SK-N-SH (cell line): ENCODE measurements at regions not wholly inside any gene's neighbourhood (a gene's known extent, or its start where the extent isn't known, plus 50 kb on each side); places are given as distances from the start of the nearest gene placed in this dataset.

ENCODE experiments used
- CTCF ChIA-PET: fragments of 300-600, 350-600 bp; formaldehyde crosslinking; extraction: SDS; loops from one replicate; lab custom pipeline; 2021; lab: Yijun Ruan, JAX
- POLR2A ChIA-PET: fragments of 350-600 bp; sonication (Branson Sonifier 250); formaldehyde crosslinking; extraction: SDS; loops from one replicate; lab custom pipeline; 2020; ENCODE audit warnings: antibody characterized with exemption, inconsistent platforms; lab: Yijun Ruan, JAX
- DNase-seq: peaks from one replicate; pipeline ENCODE4 v3.0.0; 2012
- H2AFZ ChIP-seq: fragments of 200-600 bp; sonication (generic); 2 replicates; pipeline ENCODE4 v1.8.1; 2016; ENCODE audit warnings: antibody characterized with exemption, mild to moderate bottlenecking, low read depth
- H3F3A ChIP-seq: fragments of 200-600 bp; sonication (generic); replicated peaks from 2 replicates; pipeline ENCODE3; 2016; ENCODE audit warnings: antibody characterized with exemption, mild to moderate bottlenecking; ENCODE audit not compliant: insufficient read depth
- H3K27ac ChIP-seq, 2 experiments: fragments of 200-500 bp in 1 of 2; fragments of 200-600 bp in 1 of 2; sonication (Bioruptor generic) in 1 of 2; sonication (generic), shearing (Covaris generic) in 1 of 2; 2 replicates each; pipeline versions ENCODE4 v1.5.1 to v1.6.1; 2014 to 2016; ENCODE audit warnings: low read depth in 2 of 2, inconsistent platforms in 1 of 2, low read length in 1 of 2, mild to moderate bottlenecking in 1 of 2, mixed read lengths in 1 of 2
- H3K27me3 ChIP-seq: fragments of 200-600 bp; sonication (generic), shearing (Covaris generic); 2 replicates; pipeline ENCODE4 v1.6.1; 2016; ENCODE audit warnings: mixed run types; ENCODE audit not compliant: insufficient read depth
- H3K36me3 ChIP-seq, 2 experiments: fragments of 200-500 bp in 1 of 2; fragments of 200-600 bp in 1 of 2; sonication (Bioruptor generic) in 1 of 2; sonication (generic) in 1 of 2; replicated peaks in 1 of 2; 2 replicates each; pipeline versions ENCODE3 to v1.5.1; 2014 to 2016; ENCODE audit warnings: low read length in 1 of 2, mild to moderate bottlenecking in 1 of 2; ENCODE audit not compliant: insufficient read depth in 2 of 2, control insufficient read depth in 1 of 2
- H3K4me1 ChIP-seq, 2 experiments: fragments of 200-500 bp in 1 of 2; fragments of 200-600 bp in 1 of 2; sonication (Bioruptor generic) in 1 of 2; sonication (generic), shearing (Covaris generic) in 1 of 2; 2 replicates each; pipeline versions ENCODE4 v1.5.1 to v1.6.1; 2014 to 2016; ENCODE audit warnings: low read depth in 1 of 2, low read length in 1 of 2, mixed run types in 1 of 2; ENCODE audit not compliant: insufficient read depth in 2 of 2, control insufficient read depth in 1 of 2
- H3K4me2 ChIP-seq: fragments of 200-600 bp; sonication (generic), shearing (Covaris generic); 2 replicates; pipeline ENCODE4 v1.6.1; 2017; ENCODE audit warnings: mixed run types
- H3K4me3 ChIP-seq, 2 experiments: fragments of 200-500 bp in 1 of 2; fragments of 200-600 bp in 1 of 2; sonication (Bioruptor generic) in 1 of 2; sonication (generic), shearing (Covaris generic) in 1 of 2; 2 replicates each; pipeline versions ENCODE4 v1.5.1 to v1.8.1; 2014 to 2016; ENCODE audit warnings: low read depth in 2 of 2, inconsistent platforms in 1 of 2, low read length in 1 of 2, mild to moderate bottlenecking in 1 of 2, mixed read lengths in 1 of 2, moderate library complexity in 1 of 2
- H3K79me2 ChIP-seq: fragments of 200-600 bp; sonication (generic); 2 replicates; pipeline ENCODE4 v1.8.1; 2017; ENCODE audit warnings: mild to moderate bottlenecking; ENCODE audit not compliant: insufficient read depth
- H3K9ac ChIP-seq: fragments of 200-600 bp; sonication (generic); 2 replicates; pipeline ENCODE4 v1.6.1; 2017; ENCODE audit warnings: mixed run types
- H3K9me2 ChIP-seq: fragments of 200-600 bp; sonication (generic); 2 replicates; pipeline ENCODE4 v1.6.1; 2017; ENCODE audit warnings: mixed run types
- H3K9me3 ChIP-seq: fragments of 200-600 bp; sonication (generic); 2 replicates; pipeline ENCODE4 v1.6.1; 2017; ENCODE audit warnings: mixed run types, mild to moderate bottlenecking, moderate library complexity
- H4K20me1 ChIP-seq: fragments of 200-600 bp; sonication (generic); 2 replicates; pipeline ENCODE4 v1.6.1; 2017; ENCODE audit warnings: mild to moderate bottlenecking, mixed run types; ENCODE audit not compliant: insufficient read depth
- CHD2 ChIP-seq: fragments of 150-350 bp; IDR thresholded peaks from 2 replicates; pipeline ENCODE4 v1.6.1; 2018; ENCODE audit warnings: low read length; ENCODE audit not compliant: partially characterized antibody
- EZH2phosphoT487 ChIP-seq: fragments of 200-600 bp; sonication (generic); IDR thresholded peaks from 2 replicates; pipeline ENCODE4 v1.6.1; 2017; ENCODE audit warnings: low read depth, mixed run types, mild to moderate bottlenecking, antibody characterized with exemption, moderate library complexity, borderline replicate concordance
- FOXJ3 ChIP-seq: sonication (generic); formaldehyde crosslinking; IDR thresholded peaks from 2 replicates; pipeline ENCODE4 v1.5.1; 2020; ENCODE audit warnings: mild to moderate bottlenecking, missing genetic modification reagents
- FOXM1 ChIP-seq: IDR thresholded peaks from 2 replicates; pipeline ENCODE4 v1.4.0; 2012; ENCODE audit warnings: low read depth, mild to moderate bottlenecking
- GABPA ChIP-seq: IDR thresholded peaks from 2 replicates; pipeline ENCODE4 v1.4.0; 2012; ENCODE audit warnings: low read depth, mild to moderate bottlenecking
- GATA2 ChIP-seq: sonication (generic); formaldehyde crosslinking; IDR thresholded peaks from 2 replicates; pipeline ENCODE4 v1.5.0; 2020; ENCODE audit warnings: mild to moderate bottlenecking, missing genetic modification reagents
- JUND ChIP-seq: IDR thresholded peaks from 2 replicates; pipeline ENCODE4 v1.4.0; 2012
- NRF1 ChIP-seq: IDR thresholded peaks from 2 replicates; pipeline ENCODE4 v1.6.1; 2012; ENCODE audit warnings: low read depth, mild to moderate bottlenecking, low read length
- POLR2AphosphoS5 ChIP-seq: IDR thresholded peaks from 2 replicates; pipeline ENCODE4 v1.6.1; 2012; ENCODE audit warnings: low read depth, low read length
- RCOR1 ChIP-seq: fragments of 150-350 bp; IDR thresholded peaks from 2 replicates; pipeline ENCODE4 v1.6.1; 2017; ENCODE audit warnings: antibody characterized with exemption, low read length
- RXRA ChIP-seq: IDR thresholded peaks from 2 replicates; pipeline ENCODE4 v1.4.0; 2012; ENCODE audit warnings: low read depth, mild to moderate bottlenecking, borderline replicate concordance
- SIN3A ChIP-seq: IDR thresholded peaks from 2 replicates; pipeline ENCODE4 v1.6.1; 2012; ENCODE audit warnings: low read depth, mild to moderate bottlenecking, low read length, moderate library complexity, borderline replicate concordance
- TCF12 ChIP-seq: IDR thresholded peaks from 2 replicates; pipeline ENCODE4 v1.4.0; 2012
- YY1 ChIP-seq: IDR thresholded peaks from 2 replicates; pipeline ENCODE4 v1.4.0; 2012; ENCODE audit warnings: low read depth, mild to moderate bottlenecking
- WGBS: methylation state at CpG from one replicate; pipeline ENCODE4 v1.1.6; 2017; ENCODE audit warnings: low lambda C conversion rate; 5-methylcytosine and 5-hydroxymethylcytosine counted together
- TF ChIP-seq, protein P1 (sequence below): fragments of 200-600 bp; sonication (generic); IDR thresholded peaks from 2 replicates; pipeline ENCODE4 v1.6.1; 2017; ENCODE audit warnings: antibody characterized with exemption, mild to moderate bottlenecking, moderate library complexity
- TF ChIP-seq, protein P2 (sequence below): IDR thresholded peaks from 2 replicates; pipeline ENCODE4 v1.4.0; 2012; ENCODE audit warnings: low read depth
- TF ChIP-seq, protein P3 (sequence below): IDR thresholded peaks from 2 replicates; pipeline ENCODE4 v1.6.1; 2012; ENCODE audit warnings: mild to moderate bottlenecking, low read depth, low read length, moderate library complexity
- TF ChIP-seq, protein P4 (sequence below): IDR thresholded peaks from 2 replicates; pipeline ENCODE4 v1.4.0; 2012; ENCODE audit warnings: low read depth, borderline replicate concordance

DNA sequence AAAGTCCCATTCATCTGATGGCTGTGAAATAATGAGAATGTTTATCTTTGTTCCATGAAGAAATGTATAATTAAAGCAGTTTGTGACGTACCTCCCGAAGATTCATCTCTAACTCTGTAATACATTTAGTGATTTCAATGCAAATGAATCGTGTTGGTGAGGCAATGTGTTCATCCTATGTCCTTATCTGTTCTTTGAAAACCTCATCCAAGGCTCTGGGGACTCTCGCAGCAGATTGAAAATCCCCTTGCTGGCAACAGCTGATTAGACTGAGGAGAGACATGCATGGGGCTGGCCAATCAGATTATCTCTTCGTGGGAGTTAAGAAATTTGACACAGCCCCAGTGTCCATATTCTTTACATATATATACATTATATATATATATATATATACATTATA, 1095.4 kb upstream of the EEF2KMT start:
- H3K4me1 ChIP-seq: no peaks in the 10 kb centered on the region
- POLR2A ChIA-PET: no interaction called here
- no peak overlapping the region for H2AFZ ChIP-seq
- DNase-seq: no peak
- H3K9ac ChIP-seq: no peak overlapping the region
- H3K9me3 ChIP-seq: no peaks in the 10 kb centered on the region
- no peak overlapping the region for H3K4me3 ChIP-seq
- no peaks in the 10 kb centered on the region for H4K20me1 ChIP-seq
- H3K79me2 ChIP-seq: no peaks in the 10 kb centered on the region
- no peak for TF ChIP-seq RXRA
- no peak for TF ChIP-seq YY1
- TF ChIP-seq, protein P1, sequence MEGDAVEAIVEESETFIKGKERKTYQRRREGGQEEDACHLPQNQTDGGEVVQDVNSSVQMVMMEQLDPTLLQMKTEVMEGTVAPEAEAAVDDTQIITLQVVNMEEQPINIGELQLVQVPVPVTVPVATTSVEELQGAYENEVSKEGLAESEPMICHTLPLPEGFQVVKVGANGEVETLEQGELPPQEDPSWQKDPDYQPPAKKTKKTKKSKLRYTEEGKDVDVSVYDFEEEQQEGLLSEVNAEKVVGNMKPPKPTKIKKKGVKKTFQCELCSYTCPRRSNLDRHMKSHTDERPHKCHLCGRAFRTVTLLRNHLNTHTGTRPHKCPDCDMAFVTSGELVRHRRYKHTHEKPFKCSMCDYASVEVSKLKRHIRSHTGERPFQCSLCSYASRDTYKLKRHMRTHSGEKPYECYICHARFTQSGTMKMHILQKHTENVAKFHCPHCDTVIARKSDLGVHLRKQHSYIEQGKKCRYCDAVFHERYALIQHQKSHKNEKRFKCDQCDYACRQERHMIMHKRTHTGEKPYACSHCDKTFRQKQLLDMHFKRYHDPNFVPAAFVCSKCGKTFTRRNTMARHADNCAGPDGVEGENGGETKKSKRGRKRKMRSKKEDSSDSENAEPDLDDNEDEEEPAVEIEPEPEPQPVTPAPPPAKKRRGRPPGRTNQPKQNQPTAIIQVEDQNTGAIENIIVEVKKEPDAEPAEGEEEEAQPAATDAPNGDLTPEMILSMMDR: no peak
- TF ChIP-seq NRF1: no peak
- no peak for TF ChIP-seq FOXJ3
- TF ChIP-seq, all 33 proteins: peak for 0
- H3K27me3 ChIP-seq: no peaks in the 10 kb centered on the region
- H3K9me2 ChIP-seq: no peaks in the 10 kb centered on the region
- no peak overlapping the region for H3K27ac ChIP-seq
- H3K4me2 ChIP-seq: no peak overlapping the region
- WGBS: 16% methylated on average over 5 of the region's 5 CpGs
- H3F3A ChIP-seq: no peaks in the 10 kb centered on the region
- H3K36me3 ChIP-seq: no peaks in the 10 kb centered on the region
- CTCF ChIA-PET: no interaction called here

DNA sequence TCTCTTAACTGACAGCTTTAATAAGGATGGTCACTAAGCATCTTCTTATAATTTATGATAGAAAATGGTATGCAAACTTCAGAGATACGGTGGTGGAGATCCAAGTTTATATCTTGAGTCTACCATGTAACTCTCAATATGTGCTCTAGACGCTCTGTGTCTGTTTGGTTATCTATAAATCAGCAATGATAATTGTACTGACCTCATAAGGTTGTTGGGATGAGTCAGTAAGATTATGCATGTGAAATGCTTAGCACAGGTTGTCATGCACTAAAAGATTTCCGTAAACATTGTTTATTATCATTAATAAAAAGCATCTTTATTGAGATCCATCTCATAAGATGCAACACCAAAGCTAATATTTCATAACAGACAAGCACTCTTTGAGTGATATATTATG, 1094.9 kb upstream of the EEF2KMT start:
- ChIA-PET POLR2A (no interaction called here), CTCF (interaction anchor here (1.4 kb wide), 1 partner anchor 15 kb away, joined by 6 read pairs; no protein-coding TSS in a partner anchor)
- H3K4me3 ChIP-seq: no peak overlapping the region
- DNase-seq: no peak
- H3K27me3 ChIP-seq: no peaks in the 10 kb centered on the region
- H3K9ac ChIP-seq: no peak overlapping the region
- no peak overlapping the region for H3K4me2 ChIP-seq
- no peak overlapping the region for H3K27ac ChIP-seq
- no peaks in the 10 kb centered on the region for H3K4me1 ChIP-seq
- H3K36me3 ChIP-seq: no peaks in the 10 kb centered on the region
- H2AFZ ChIP-seq: no peak overlapping the region
- TF ChIP-seq, protein P2, sequence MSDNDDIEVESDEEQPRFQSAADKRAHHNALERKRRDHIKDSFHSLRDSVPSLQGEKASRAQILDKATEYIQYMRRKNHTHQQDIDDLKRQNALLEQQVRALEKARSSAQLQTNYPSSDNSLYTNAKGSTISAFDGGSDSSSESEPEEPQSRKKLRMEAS: no peak
- no peak for TF ChIP-seq RCOR1
- TF ChIP-seq, protein P3, sequence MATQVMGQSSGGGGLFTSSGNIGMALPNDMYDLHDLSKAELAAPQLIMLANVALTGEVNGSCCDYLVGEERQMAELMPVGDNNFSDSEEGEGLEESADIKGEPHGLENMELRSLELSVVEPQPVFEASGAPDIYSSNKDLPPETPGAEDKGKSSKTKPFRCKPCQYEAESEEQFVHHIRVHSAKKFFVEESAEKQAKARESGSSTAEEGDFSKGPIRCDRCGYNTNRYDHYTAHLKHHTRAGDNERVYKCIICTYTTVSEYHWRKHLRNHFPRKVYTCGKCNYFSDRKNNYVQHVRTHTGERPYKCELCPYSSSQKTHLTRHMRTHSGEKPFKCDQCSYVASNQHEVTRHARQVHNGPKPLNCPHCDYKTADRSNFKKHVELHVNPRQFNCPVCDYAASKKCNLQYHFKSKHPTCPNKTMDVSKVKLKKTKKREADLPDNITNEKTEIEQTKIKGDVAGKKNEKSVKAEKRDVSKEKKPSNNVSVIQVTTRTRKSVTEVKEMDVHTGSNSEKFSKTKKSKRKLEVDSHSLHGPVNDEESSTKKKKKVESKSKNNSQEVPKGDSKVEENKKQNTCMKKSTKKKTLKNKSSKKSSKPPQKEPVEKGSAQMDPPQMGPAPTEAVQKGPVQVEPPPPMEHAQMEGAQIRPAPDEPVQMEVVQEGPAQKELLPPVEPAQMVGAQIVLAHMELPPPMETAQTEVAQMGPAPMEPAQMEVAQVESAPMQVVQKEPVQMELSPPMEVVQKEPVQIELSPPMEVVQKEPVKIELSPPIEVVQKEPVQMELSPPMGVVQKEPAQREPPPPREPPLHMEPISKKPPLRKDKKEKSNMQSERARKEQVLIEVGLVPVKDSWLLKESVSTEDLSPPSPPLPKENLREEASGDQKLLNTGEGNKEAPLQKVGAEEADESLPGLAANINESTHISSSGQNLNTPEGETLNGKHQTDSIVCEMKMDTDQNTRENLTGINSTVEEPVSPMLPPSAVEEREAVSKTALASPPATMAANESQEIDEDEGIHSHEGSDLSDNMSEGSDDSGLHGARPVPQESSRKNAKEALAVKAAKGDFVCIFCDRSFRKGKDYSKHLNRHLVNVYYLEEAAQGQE: no peak
- no peak for TF ChIP-seq GABPA
- TF ChIP-seq, protein P4, sequence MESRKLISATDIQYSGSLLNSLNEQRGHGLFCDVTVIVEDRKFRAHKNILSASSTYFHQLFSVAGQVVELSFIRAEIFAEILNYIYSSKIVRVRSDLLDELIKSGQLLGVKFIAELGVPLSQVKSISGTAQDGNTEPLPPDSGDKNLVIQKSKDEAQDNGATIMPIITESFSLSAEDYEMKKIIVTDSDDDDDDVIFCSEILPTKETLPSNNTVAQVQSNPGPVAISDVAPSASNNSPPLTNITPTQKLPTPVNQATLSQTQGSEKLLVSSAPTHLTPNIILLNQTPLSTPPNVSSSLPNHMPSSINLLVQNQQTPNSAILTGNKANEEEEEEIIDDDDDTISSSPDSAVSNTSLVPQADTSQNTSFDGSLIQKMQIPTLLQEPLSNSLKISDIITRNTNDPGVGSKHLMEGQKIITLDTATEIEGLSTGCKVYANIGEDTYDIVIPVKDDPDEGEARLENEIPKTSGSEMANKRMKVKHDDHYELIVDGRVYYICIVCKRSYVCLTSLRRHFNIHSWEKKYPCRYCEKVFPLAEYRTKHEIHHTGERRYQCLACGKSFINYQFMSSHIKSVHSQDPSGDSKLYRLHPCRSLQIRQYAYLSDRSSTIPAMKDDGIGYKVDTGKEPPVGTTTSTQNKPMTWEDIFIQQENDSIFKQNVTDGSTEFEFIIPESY: no peak
- TF ChIP-seq EZH2phosphoT487: no peak
- TF ChIP-seq TCF12: no peak
- no peak for TF ChIP-seq NRF1
- TF ChIP-seq JUND: no peak
- TF ChIP-seq POLR2AphosphoS5: no peak
- TF ChIP-seq SIN3A: no peak
- no peak for TF ChIP-seq GATA2
- TF ChIP-seq CHD2: no peak
- no peak for TF ChIP-seq FOXM1
- no peak for TF ChIP-seq RXRA
- H3F3A ChIP-seq: no peaks in the 10 kb centered on the region
- H3K9me2 ChIP-seq: no peaks in the 10 kb centered on the region
- H3K9me3 ChIP-seq: no peaks in the 10 kb centered on the region
- no peaks in the 10 kb centered on the region for H3K79me2 ChIP-seq
- no peaks in the 10 kb centered on the region for H4K20me1 ChIP-seq
- 16% methylated on average over 3 of the region's 3 CpGs for WGBS
